GM12872 (cell line): ENCODE measurements at regions not wholly inside any gene's neighbourhood (a gene's known extent, or its start where the extent isn't known, plus 50 kb on each side); places are given as distances from the start of the nearest gene placed in this dataset.

Experiments
- CTCF ChIP-seq: IDR thresholded peaks from 3 replicates; pipeline ENCODE4 v1.5.1; 2011; ENCODE audit warnings: low read depth, mild to moderate bottlenecking, low read length, moderate library complexity; ENCODE audit not compliant: insufficient read depth

GRCh38 chr10:83603708-83604107 lies 535.6 kb upstream of the GHITM start:
- TF ChIP-seq CTCF, result no peak

GRCh38 chr10:83605783-83606630 lies 533.3 kb upstream of the GHITM start:
- no peak for TF ChIP-seq CTCF

GRCh38 chr10:83607959-83608745 lies 531.2 kb upstream of the GHITM start:
- no peak for TF ChIP-seq CTCF

GRCh38 chr10:83612050-83612449 lies 527.3 kb upstream of the GHITM start:
- TF ChIP-seq CTCF, result no peak

- no peak for TF ChIP-seq CTCF
These were observed 526.6 kb upstream of the GHITM start for GRCh38 chr10:83612746-83613145.

DNA sequence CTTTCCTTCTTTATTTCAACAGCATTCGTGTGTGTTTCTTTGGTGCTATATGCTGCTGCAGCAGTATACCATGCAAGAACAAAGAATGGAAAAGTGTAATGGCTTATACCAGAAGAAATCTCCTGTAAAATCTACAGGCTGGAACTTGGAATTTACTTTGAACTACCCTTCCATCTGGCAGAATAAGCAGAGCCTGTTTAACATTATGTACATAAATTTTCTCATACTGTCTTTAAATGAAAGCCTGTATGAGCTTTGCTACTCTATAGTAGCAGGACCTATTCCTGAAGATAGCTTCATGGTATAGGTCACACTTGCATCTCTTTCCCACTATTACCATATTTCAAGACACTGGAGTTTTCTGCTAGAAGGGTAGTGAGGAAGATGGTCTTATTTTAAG lies 522.1 kb upstream of the GHITM start:
- no peak for TF ChIP-seq CTCF

DNA sequence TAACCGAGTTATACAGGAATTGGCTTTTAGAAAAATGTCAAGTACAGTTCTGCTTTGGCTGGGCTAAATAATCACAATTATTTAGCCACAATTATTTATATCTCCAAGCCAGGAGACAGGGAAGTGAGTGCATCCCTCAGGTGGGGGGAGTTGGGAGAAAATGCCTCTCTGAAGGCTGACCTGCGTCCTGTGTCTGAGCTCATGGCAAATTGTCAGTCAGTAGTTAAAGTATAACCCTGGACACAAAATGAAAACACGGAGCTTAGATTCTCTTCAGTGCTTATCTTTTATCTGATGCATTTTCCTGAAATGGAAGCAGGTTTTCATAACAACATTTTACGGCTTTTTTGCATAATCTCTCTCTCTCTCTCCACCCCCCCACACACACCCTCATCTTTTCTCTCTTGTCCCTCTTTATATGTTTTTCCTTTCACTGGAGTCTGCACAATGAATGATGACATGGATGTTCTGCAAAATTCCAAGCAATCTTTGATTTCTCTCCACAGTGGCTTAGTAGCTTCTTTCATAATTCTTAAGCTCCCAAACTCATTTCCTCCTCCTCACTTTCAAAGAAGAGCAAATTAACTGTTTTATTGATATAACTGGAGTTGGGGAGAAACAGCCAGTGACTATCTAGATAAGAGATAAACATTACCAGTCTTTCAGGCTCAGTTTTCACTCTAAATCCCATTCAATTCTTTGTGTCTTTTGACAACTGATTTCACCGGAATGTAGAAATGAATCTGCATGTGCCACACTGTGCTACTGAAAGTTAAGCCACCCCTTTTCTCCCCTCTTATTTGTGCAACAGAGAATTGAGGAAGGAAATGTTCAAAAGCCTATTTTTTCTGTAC lies 521.4 kb upstream of the GHITM start:
- no peak for TF ChIP-seq CTCF
